ENCODE measurements at regions not wholly inside any gene's neighbourhood (a gene's known extent, or its start where the extent isn't known, plus 50 kb on each side); places are given as distances from the start of the nearest gene placed in this dataset.

DNA sequence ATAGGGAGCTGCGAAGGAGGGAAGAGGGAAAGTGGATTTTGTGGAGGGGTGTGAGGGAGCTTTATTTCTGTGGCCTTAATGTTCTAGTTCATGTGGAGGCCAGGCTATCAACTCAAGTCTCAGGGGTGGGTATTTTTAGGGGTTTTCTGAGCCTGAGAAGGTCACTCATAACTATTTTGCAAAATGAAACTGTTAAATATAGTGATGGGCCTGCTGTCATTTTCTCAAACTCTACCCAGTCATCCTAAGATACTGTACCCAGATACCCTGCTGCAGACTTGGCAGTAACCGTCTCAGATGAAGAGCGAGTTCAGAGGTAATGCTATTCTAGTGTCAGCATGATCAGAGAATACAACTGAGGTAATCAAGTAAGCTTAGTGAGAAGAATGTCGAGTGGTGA lies 545.0 kb upstream of the TBL1XR1 start:
- DNase-seq (ENCODE audit: low spot score): no peak

DNA sequence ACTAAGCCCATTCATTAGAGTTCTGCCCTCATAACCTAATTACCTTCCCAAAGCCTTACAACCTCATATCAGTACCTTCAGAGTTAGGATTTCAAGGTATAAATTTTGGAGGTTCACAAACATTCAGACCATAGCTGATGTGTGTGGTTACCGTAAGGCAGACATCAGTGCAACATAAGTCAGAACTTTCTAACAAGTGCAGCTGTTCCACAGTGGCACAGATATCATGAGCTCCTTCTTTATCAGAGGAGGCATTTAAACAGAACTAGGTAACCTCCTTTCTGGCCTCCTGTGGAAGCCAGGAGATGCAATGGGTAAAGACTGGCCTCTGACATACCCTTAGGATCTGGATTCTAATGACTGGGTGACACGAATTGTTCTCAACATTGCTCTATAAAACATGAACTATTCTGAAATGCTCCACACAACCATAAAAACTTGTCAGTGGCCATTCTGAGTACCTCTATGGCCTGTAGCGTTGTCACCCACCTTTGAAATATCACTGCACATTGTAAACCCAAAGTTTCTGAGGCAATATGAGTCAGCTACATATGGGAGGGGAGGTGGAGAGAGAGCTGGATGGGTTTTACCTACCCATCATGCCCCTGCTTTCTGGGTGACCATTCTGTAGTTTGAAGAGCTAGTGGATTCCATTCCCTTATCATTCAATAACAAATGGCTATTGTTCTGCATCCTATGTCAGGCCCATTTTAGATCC lies 546.0 kb upstream of the TBL1XR1 start:
- DNase-seq (ENCODE audit: low spot score): no peak

DNA sequence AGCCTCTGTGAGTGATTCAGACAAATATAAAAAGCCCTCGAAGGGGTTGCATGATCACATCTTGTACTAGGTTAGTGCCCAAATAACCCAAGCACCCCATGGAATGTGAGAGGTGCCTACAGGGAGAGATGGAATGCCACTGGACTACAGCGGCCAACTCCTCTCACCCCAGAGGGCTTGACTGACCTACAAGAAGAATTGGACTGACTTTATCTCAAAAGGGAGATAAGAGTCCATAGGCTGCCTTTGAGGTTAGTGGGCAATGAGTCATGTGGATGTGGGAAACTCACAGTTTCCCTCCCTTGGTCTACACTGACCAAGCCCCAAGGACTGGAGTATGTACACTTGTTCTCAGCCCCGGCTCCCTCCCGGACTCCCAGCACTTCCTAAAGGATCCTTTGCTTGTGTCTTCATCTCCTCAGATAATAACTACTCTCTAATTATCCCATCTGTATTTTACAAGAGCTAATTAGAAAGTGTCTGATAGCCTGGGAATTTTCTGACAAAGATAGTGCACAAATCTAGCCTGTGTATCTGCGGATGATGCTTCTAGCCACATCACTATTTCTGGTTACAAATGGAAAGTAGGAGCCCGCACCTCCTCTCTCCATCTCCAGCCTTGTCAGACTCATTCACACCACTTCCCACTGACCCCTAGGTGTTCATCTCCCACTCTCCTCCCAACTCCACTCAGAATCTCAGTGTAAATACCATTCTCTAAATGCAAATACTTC lies 547.8 kb upstream of the TBL1XR1 start:
- peak; percentile 29 for DNase-seq (ENCODE audit: low spot score)

DNA sequence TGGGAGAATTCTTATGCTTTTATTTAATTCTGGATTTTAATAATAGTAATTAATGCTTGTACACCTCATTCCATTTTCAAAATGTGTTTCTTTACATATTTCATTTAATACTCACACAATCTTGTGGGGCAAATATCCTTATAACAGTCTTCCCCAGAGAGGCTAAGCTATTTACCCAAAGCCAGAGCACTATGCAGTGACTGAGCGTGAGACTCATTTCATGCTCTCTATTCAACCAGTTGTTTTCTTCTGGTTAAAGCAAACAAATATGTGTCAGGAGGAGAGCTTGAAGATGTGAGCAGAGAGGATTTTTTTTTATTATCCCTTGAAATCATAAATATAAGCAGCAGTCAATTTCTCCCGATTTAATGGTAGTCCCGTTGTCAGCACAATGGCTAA lies 548.3 kb upstream of the TBL1XR1 start:
- no peak for DNase-seq (ENCODE audit: low spot score)

DNA sequence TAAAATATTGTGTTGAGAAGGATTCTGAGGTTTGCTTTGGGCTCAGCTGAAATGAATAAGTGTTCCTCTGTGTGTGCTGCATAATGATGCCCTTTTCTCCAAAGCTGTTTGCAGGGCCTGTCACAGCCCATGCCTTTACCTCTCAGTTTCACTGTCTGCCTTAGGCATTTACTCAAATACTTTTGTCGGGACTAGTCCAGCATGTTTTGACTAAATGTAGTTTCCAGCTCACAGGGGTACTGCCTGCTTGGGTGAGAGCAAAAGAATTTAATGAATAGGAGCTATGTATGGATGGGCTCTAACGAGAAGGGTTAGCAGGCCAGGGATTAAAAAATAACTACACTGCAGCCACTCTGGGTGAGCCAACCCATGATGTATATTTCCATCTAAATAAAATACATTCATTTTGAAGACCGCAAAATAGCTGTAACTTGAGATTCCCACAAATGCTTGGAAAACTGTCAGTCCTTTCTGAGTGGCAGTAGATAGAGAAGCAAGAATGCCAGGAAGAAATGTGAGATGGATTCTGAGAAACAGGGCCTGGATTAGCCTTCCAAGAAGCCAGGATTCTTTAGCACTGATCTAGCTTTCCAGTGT lies 549.2 kb upstream of the TBL1XR1 start:
- DNase-seq (ENCODE audit: low spot score): peak; percentile 69

DNA sequence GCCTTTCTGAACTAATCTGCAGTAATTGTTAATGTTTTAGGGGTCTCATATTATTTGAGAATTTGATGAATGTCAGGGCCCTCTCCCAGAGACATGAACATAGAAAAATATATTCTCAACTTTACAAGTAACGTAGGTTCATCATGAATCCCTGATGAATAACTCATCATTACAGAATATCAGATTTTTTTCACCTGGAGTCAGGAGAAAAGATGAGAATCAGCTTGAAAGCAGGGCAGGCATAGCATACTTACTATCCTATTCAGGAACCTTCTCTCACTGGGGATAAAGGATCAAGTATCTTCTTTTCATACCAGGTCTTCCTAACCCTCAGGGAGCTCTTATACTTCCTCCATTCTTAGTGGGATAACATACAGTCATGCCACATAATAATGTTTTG lies 552.6 kb upstream of the TBL1XR1 start:
- no peak for DNase-seq (ENCODE audit: low spot score)

DNA sequence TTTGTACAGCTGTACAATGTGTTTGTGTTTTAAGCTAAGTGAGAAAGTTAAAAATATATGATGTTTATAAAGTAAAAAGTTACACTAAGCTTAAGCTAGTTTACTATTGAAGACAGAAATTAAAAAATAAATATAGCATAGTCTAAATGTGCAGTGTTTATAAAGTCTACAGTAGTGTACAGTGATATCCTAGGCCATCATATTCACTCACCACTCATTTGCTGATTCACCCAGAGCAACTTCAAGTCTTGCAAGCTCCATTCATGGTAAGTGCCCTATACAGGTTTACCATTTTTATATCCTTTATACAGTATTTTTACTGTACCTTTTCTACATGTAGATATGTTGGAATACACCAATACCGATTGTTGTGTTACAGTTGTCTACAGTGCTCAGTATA lies 553.2 kb upstream of the TBL1XR1 start:
- DNase-seq (ENCODE audit: low spot score): no peak

DNA sequence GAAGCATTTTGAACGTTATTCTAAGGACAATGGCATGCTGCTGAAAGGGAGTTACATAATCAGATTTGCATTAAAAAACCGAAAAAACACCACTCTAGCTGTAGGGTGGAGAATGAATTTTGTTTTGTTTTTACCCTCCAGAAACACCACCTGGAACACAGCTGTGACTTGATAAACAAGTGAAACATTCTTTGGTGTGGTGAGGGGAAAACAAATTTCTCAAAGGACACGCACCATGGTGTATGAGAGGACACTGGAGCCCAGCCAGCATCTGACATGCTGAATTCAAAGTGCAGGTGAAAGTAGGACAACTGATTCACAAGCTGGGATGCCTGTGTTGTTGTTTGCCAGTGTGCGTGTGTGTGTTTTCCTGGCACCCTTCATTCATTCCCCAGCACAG lies 554.5 kb upstream of the TBL1XR1 start:
- DNase-seq (ENCODE audit: low spot score): no peak

DNA sequence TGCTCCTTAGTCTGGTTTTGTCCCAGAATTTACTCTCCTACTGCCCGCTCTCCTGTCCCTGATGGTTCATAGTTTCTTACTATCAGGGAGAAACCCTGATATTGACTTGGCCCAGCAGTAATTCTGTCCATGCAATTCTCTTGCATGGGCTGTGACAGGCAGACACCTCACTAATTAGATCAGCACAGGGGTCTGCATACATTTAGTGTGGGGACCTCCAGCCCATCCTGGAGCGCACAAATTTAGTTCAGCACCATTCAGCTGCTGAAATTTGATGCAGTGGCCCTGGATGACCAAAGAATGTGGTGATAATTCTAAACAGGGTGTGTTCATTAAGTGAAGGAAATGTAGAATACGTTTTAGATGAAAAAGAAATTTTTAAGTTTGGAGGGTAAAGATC lies 555.5 kb upstream of the TBL1XR1 start:
- DNase-seq (ENCODE audit: low spot score): no peak

DNA sequence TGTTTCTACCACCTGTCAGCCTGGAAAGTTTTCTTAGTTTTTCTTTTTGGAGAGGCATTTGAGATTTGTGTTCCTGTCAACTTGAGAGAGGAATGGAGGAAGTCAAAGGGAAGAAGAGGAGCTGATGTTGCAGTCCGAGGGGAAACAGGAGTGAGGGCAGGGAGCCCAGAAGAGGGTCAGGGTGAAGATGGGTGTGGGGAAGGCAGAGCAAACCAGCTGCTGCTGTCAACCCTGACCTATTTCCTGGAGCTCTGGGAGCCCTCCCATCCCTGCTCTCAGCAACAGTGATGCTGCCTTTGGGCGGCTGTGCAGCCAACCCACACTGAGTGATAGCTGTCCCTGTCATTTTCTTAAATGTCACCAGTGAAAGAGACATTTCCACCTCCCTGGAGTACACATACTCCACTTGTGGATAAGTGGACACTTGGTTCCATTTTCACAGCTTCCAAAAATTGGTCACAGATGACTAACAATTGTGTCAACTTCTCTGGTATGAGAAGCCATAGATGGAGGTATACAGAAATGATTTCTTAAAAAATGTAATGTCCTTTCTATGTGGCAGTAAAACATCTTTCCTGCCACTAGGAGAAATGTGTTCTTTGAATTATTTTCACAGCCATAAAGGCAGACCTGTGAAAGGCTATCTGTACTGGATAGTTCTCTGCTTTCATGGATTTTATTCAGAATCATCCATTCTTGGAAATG lies 556.3 kb upstream of the TBL1XR1 start:
- no peak for DNase-seq (ENCODE audit: low spot score)

DNA sequence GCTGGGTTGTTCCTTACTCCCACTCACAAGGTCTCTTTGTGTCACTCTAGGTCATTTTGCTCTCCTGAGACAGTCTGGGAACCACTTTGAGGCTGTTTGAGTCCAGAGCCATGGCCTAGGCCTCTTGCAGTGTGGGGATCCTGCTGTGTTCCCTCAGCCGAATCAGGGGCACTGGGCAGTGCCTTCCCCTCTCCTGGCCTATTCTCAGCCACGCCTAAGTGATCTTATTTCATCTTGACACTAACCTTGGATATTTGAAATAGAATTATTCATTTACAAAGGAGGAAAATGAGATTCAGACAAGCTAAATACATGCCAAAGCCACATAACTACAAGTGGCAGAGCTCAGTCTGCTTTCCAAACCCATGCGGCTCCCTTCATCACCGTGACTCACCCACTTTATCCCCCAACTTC lies 557.2 kb upstream of the TBL1XR1 start:
- DNase-seq (ENCODE audit: low spot score): no peak

DNA sequence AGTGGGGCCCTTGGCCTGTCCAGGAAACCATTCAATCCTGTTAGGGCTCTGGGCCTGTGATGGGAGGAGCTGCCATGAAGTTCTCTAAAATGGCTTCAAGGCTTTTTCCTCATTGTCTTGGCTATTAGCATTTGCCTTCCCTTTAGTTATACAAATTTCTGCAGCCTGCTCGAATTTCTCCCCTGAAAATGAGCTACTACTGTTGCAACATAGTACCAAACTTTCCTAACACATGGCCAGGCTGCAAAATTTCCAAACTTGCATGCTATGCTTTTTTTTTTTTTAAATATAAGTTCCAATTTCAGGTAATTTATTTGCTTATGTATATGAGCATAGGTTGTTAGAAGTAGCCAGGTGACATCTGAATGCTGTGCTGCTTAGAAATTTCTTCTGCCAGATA lies 560.8 kb upstream of the TBL1XR1 start:
- DNase-seq (ENCODE audit: low spot score): no peak

DNA sequence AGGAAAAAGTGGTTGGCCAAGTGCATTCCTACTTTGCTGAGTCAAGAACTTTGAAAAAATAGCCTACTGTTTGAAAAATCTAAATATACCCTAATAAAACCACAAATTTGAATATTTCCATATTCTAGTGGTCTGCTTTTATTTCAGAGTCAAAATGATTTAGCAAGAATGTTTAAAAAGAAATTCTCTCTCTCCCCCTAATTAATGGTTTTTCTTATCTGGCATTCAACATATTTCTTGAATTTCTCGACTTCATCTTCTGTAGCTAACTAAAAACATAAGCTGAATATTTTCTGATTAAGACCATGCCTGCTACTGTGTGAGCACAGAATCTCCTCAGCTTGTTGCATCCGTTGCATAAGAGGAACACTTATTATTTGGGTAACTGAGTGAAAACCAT lies 563.5 kb upstream of the TBL1XR1 start:
- DNase-seq (ENCODE audit: low spot score): no peak

DNA sequence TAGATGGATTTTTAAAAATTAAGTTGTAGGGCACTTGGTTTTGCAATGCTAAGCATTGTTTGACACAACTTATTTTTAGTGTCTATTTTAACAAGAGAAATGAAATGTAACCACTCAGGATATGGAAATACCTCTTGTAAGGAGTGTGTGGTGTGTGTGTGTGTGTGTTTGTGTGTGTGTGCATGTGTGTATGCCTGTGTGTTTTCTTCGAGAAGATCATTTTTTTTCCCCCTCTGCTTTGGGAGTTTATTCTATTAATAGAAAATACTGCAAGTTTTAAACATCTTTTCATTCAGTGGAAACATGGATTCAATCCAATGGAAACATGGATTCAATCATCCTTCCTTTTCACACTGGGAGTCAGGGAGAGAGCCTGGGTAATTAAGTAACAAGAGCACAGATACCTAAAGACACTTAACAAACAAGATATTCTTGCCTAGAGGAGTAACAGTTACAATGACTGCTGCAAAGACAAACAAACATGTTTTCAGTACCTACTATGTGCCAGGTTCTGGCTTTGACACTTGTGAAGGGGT lies 567.2 kb upstream of the TBL1XR1 start:
- DNase-seq (ENCODE audit: low spot score): no peak

DNA sequence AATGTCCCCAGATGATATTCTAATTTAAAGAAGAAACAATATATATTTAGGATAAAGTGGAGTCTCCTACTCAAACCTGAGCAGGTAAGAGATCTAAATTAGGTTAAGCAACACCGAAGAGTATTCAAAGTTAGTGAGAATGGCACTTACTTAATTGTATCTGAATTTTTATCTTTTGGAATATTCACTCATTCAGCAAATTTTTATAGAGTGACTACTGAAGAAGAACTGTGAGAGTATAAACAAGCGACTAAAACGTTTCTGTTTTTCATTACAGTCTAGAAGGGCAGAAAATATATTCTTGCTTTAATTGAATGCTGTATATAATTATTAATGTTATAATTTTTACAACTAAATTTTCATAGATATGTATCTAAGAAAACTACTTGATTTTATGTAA lies 567.7 kb upstream of the TBL1XR1 start:
- no peak for DNase-seq (ENCODE audit: low spot score)

DNA sequence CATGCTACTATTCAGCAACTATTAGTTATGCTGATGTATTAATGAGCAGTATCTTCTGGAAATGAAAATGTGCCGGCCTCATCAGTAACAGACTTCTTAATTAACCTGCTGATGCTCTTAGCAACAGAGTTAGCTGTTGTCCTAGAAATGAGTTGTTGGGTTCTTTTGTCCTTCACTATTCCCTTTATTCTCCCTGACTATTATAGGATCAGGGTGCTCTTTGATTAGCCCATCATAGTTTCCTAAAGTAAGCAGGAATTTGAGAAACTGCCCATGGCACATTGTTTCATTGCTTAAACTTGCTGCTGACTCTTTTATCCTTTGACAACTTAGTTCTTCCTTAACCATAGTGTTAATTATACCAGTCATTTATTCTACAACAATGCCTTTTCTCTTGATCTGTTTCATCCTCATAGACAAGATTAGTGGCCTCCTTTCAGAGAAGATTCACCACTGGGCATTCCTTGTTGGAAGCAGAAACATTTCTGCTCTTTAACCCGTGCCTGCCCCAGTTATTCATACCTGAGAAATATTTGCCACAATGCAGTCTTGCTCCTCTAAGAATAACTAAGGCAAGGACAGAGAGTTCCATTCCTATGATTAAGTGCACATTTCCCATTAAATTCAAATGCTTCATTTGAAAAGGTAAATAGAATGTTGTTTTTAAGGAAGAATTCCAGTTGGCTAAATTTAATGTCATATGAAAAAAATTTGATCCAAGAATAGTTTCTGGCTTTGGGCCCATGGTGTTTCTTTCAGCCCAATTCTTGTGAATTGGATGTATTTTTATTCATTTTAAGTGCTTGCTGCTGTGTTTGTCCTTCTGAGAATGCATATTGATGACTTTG lies 573.3 kb upstream of the TBL1XR1 start:
- DNase-seq (ENCODE audit: low spot score): no peak

DNA sequence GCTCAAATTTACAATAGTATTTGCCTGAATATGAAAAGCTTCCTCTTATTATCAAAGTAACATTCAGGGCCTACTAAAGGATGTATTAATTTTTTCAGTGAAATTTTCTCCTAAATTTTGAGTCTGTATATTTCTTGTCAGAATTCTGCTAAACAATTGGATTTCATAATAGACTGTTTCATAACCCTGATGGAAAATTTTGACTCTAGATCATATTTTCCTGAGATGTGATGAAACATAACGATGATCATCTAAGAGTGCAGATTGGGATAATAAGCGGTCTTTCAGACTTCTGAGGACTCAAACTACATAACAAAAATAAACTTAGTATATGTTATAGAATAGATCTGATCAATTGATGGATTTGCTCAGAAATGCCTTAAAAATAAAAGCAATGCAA lies 574.5 kb upstream of the TBL1XR1 start:
- no peak for DNase-seq (ENCODE audit: low spot score)

DNA sequence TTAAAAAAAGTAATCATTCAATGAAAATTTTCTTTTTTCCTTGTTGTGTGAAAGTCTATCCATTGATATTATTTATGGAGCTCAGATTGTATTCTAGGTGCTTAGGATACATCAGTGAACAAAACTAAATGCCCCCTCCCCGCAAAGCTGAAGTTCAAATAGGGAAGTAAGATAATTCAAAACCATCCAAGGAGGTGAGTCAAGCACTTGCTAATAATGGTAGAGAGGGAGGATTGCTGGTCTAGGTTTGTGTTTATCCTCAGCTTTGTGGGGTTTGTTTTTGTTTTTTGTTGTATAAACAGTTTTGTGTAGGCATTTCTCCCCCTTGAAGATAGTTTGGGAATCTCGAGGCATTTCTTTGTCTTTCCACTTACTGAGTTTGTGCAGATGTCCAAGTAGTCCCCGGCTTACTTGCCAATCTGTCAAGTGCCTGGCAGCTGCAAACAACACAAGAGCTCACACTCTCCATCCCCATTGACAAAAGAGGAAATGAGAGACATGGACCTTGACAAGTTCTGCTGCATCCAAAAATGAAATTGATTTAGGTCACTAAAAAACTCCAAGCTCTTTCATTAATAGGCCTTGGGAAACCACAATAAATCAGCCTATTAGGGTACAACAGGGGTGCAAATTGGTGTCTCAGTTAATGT lies 575.8 kb upstream of the TBL1XR1 start:
- DNase-seq (ENCODE audit: low spot score): no peak

DNA sequence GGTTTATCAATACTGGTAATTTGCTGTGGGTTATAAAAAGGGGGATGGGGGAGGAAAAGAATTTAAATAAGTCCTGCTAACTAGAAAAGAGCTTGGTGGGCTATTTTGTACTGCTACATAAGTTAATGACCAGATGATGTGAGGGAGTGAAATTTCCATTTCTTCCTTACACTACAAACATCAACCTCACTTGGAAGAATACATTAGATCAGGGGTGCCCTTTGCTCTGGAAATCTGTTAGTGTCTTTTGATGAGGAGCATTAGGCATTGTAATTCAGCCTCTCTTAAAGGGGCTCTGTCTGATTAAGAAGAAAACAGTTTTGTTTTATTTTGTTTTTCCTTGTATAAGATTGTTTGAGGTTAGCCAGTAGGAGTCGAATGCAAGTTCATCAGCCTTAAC lies 576.4 kb upstream of the TBL1XR1 start:
- DNase-seq (ENCODE audit: low spot score): no peak

DNA sequence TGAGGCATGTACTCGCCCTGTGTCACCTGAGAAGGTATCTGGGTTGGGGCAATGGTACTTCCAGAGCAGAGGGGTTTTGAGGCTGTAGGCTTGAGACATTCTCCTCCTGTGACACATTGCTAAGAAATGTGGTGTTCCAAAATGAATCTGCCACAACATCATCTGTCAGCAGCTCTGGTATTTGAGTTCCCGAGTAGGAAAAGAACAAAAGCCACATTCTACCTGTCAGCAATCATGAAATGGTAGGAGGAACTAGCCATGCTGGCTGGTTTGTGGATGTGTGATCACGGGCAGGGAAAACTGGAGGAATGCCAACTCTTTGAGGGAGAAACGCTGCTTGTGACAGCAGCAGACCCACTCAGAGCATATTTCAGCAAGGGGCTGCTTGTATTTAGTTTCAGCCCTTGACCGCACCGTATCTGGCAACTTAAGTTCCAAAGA lies 579.4 kb upstream of the TBL1XR1 start:
- peak; percentile 40 for DNase-seq (ENCODE audit: low spot score)

DNA sequence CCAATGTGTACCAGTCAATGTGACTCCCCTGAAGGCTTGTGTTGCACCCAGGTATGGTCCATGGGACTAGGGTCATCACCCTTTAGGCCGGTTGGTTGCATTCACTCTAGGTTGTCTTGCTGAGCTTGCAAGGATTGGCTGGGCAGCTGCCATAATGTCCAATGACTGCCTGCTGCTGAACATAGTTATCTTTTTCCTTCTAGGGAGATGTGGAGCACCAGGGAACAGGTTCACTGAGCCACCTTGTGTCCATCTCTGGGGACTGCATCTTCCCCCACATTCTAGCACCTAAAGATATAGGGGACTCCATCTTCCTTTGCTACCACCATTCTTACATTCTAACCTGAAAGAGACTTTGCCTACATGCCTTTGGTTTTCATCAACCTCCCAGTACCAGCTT lies 580.4 kb upstream of the TBL1XR1 start:
- peak; percentile 84 for DNase-seq (ENCODE audit: low spot score)
